Activated CD4-positive, alpha-beta T cell treated with anti-CD3 and anti-CD28 coated beads, Interleukin-2, amount 50 U/mL, for 48 hours (primary cell): ENCODE measurements at regions not wholly inside any gene's neighbourhood (a gene's known extent, or its start where the extent isn't known, plus 50 kb on each side); places are given as distances from the start of the nearest gene placed in this dataset.

Experiments used
- DNase-seq, 2 experiments: peaks; one replicate each; pipeline ENCODE4 v3.0.0-alpha.2; 2020

DNA sequence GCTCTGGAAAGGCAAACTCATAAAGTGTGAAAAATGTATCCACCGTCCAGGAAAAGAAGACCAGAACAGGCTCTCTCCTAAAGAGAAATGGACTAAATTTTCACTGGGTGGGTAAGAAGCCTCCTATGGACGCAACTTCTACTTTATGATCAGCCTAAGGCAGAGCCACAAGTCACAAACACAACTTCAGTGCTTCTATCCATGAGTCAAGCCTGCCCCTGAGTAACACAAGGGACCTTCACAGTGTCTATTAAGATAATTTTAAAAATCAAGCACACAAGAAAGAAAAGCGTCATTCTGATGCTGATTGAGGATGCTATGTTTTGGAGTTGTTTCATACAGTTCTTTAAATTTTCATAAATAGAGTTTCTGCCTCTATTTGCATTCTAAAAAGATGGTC is 601.7 kb upstream of the ARID1B start:
- DNase-seq: no peak

GRCh38 chr6:156174031-156174890 is 602.9 kb upstream of the ARID1B start:
- DNase-seq: peak in 1 of 2 experiments; percentile 45

DNA sequence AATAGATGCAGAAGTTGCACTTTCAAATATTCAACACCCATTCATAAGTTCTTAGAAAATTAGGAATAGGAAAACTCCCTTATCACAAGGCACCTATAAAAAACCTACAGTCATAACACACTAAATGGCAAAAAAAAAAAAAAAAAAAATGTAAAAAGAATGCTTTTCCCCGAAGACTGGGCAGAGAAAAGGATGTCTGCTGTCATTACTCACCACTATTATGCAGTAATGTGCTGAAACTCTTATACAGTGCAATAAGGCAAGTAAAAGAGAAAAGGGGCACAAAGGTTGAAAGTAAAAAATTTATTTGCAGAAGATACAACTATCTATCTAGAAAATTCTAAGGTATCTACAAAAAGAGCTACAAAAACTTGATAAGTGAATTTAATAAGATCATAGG is 607.8 kb upstream of the ARID1B start:
- DNase-seq: no peak

GRCh38 chr6:156167625-156168071 is 609.5 kb upstream of the ARID1B start:
- no peak for DNase-seq

DNA sequence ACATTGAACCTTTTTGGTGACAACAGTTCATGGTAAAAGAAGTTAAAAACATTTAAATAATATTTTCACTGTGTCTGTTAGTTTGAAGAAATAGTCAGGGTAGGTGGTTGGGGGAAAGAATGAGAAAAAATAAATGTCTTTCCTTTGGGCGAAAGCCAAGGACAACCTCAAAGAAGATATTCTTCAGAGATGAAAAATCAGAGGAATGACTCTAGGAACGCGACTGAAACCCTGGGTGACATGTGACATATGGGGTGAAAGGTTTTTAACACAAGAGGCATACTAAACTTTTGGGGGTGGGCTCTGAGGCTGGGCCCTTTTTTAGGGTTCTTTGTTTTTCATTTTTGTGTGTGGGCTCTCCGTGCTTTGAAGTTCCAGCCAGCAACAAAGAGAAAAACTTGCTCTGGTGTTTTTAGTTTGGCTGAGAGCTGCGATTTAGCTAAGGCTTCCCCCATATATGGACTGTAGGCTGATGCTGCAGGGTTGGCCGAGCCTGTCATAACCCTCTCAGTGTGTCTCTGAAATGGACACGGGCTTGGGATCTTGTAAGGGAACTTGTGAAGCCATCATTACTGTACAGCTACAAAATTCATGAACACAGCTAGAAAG is 610.1 kb upstream of the ARID1B start:
- peak in 1 of 2 experiments; percentile 11 for DNase-seq

DNA sequence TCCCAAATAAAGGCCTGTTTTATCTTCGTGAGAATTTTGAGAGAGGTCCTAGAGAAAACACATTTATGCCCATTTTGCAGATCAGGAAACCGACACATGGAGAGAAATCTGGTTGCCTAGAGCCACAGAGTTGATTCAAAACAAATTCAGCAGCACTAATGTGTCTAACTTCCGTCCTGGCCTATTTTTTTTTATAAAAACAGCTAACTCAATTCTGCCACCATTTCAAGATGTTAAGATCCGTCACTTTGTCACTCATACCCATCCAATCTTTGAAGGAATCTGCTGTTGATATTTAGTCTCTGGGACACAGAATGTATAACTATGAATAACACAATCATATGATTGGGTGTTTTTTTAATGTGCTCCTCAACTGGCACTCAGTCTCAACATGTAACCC is 611.1 kb upstream of the ARID1B start:
- DNase-seq: no peak

- DNase-seq: no peak
These were observed 612.3 kb upstream of the ARID1B start for GRCh38 chr6:156164701-156165452.

DNA sequence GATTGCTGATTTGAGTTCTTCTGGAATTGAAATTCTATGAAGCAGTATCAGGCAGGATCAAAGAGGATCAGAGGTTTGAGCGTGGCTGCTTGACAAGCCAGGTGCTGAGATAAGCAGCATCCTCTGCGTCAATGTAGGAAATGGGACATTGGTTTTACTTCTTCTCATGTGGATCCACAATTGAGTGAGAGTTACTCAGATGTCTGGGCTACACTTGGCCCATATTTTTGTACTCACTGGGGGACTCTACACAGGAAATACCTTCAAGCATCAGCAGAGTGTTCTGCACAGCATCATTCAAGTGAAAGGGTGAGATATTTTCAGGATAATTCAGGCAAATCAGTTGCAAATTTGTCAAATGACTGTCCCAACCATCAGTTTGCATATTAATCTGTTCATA is 613.9 kb upstream of the ARID1B start:
- no peak for DNase-seq

- DNase-seq: no peak
These were observed 615.7 kb upstream of the ARID1B start for GRCh38 chr6:156161471-156161870.

DNA sequence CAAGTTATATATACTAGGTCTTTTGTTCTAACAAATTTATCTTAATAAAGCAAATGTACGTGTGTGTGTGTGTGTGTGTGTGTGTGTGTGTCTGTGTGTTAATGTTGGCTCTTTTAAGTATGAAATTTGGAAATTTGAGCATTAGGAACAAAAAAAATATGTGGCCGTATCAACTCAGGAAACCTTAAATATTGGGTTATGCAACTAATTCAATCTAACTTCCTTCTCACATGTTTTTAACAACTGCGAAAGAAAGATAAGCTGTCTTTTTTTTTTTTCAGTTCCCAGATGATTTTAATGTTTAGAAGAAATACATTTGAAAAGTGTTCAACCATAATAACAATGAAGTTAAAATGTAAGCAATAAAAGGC is 616.4 kb upstream of the ARID1B start:
- DNase-seq: no peak

- DNase-seq: no peak
These were observed 617.0 kb upstream of the ARID1B start for GRCh38 chr6:156160007-156160794.

GRCh38 chr6:156154896-156155295 is 622.3 kb upstream of the ARID1B start:
- DNase-seq: no peak

- DNase-seq: no peak
These were observed 626.8 kb upstream of the ARID1B start for GRCh38 chr6:156150391-156150790.

DNA sequence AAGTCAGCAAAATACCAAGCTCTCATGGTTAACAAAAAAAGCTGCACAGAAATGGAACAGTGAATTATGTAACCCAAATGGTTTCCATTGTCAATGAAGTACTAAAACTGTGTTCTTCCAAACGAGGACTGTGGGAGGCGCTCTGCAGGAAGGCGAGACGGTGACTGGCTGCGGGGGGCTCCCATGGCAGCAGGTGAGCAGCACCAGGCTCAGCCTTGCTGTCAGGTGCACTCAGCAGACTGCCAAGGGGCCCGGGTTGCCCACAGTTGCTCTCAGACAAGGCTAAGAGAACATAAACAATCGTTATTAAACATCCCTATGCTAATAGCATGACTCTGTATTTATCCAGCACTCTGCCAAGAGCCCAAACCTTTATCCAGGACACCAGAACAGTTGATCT is 630.3 kb upstream of the ARID1B start:
- no peak for DNase-seq

- DNase-seq: no peak
These were observed 645.8 kb upstream of the ARID1B start for GRCh38 chr6:156131221-156131903.

GRCh38 chr6:156126535-156126934 is 650.6 kb upstream of the ARID1B start:
- DNase-seq: no peak

GRCh38 chr6:156125844-156126243 is 651.3 kb upstream of the ARID1B start:
- DNase-seq: no peak

- no peak for DNase-seq
These were observed 653.4 kb upstream of the ARID1B start for GRCh38 chr6:156123731-156124130.

DNA sequence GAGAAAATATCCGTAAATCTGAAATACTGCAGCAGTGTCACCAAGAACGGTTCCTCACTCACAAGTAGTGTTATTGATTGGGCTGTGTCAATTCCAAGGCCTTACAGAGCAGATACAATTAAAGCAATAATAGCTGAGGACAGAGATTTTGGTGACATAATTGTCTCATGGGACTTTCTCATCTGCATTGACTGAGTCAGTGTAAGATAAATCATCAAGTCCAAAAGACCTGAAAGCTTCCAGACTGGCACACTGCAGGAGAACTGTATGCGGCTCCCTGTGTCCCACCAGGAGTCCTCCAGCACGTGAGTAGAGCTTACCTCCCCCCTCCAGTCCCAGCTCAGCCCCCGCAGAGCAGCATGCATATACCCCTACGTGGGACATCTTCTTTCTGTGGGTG is 655.2 kb upstream of the ARID1B start:
- DNase-seq: no peak

DNA sequence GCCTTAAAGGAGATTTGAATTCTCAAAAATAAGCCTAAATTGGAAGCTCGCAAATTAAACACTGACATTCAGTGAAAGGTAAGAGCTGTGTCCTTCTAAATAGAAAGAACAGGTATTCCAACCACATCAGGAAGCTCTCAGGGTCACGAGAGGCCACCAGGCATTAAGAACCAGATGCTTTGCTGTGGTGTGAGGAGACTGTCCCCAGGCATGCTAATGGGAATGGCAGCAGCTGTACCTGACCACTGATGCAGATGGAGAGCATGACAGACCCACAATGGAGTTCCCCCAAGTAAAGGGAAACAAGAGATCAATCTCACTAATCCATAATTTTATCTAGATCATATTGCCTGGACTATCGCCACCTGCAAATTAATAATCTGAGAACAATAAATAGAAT is 658.9 kb upstream of the NOX3 start:
- DNase-seq: no peak

- DNase-seq: no peak
These were observed 658.0 kb upstream of the NOX3 start for GRCh38 chr6:156113631-156114030.

DNA sequence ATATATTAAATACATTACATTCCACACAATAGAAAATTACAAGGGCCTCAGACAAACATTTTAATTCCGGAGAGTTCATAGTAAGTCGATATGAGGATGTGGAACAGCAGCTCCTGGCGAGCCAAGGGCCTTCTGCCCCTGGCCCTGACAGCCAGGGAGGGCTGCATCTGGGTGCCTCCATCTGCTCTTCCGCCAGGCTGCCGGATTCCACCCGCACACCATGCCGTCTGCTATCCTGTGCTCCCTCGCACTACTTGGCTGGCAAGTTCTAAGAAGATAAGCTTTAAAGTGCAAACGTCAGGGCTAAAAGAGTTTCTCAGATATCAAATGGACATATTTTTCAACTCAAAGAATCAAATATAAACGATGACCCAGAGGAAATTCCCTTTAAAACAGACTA is 656.3 kb upstream of the NOX3 start:
- DNase-seq: no peak
